SK-N-SH (cell line): ENCODE measurements at regions not wholly inside any gene's neighbourhood (a gene's known extent, or its start where the extent isn't known, plus 50 kb on each side); places are given as distances from the start of the nearest gene placed in this dataset.
A peak's percentile ranks its signal among the peaks of the same experiment; 100 is the strongest.

Experiments used
- CTCF ChIP-seq: fragments of 200-600 bp; sonication (generic); IDR thresholded peaks from 2 replicates; pipeline ENCODE4 v1.6.1; 2017; ENCODE audit warnings: antibody characterized with exemption, mild to moderate bottlenecking, moderate library complexity
- ELF1 ChIP-seq: IDR thresholded peaks from 2 replicates; pipeline ENCODE4 v1.4.0; 2012
- EP300 ChIP-seq, 2 experiments: IDR thresholded peaks; 2 replicates each; pipeline versions ENCODE4 v1.4.0 to v1.6.1; 2012; ENCODE audit warnings: borderline replicate concordance in 1 of 2, low read depth in 1 of 2, low read length in 1 of 2
- FOXM1 ChIP-seq: IDR thresholded peaks from 2 replicates; pipeline ENCODE4 v1.4.0; 2012; ENCODE audit warnings: low read depth, mild to moderate bottlenecking
- IRF3 ChIP-seq: fragments of 150-350 bp; IDR thresholded peaks from 2 replicates; pipeline ENCODE4 v1.6.1; 2016; ENCODE audit warnings: mild to moderate bottlenecking, low read depth, low read length
- POLR2AphosphoS5 ChIP-seq: IDR thresholded peaks from 2 replicates; pipeline ENCODE4 v1.6.1; 2012; ENCODE audit warnings: low read depth, low read length
- RCOR1 ChIP-seq: fragments of 150-350 bp; IDR thresholded peaks from 2 replicates; pipeline ENCODE4 v1.6.1; 2017; ENCODE audit warnings: antibody characterized with exemption, low read length
- RFX5 ChIP-seq: IDR thresholded peaks from 2 replicates; pipeline ENCODE4 v1.6.1; 2012; ENCODE audit warnings: mild to moderate bottlenecking, improper control_type of control experiment, low read length
- SMC3 ChIP-seq: IDR thresholded peaks from 2 replicates; pipeline ENCODE4 v1.6.1; 2012; ENCODE audit warnings: low read depth, low read length, improper control_type of control experiment
- ZBTB33 ChIP-seq: IDR thresholded peaks from 2 replicates; pipeline ENCODE4 v1.4.0; 2012; ENCODE audit warnings: low read depth, borderline replicate concordance

GRCh38 chr11:119993722-119994121, 144.2 kb downstream of the TRIM29 start:
- TF ChIP-seq CTCF (no peak), RCOR1 (no peak), ELF1 (no peak), ZBTB33 (no peak), POLR2AphosphoS5 (no peak), FOXM1 (no peak), RFX5 (no peak), IRF3 (no peak), SMC3 (peak; percentile 6; the same call in 1 of the 2 replicates), EP300 (IDR thresholded peaks at IDR 0.05; ENCODE audit: borderline replicate concordance in 1 of 2, low read depth in 1 of 2, low read length in 1 of 2) (no peak)
